GM18873 (cell line): ENCODE measurements at regions not wholly inside any gene's neighbourhood (a gene's known extent, or its start where the extent isn't known, plus 50 kb on each side); places are given as distances from the start of the nearest gene placed in this dataset.

Experiments
- ATAC-seq: cut with Tn5 transposase; IDR thresholded peaks from one replicate; pipeline ENCODE4 v1.9.1; 2021; ENCODE audit warnings: mild to moderate bottlenecking, moderate library complexity, moderate number of reproducible peaks; ENCODE audit not compliant: unreplicated experiment, low FRiP score

GRCh38 chr14:98704441-98704840, 567.6 kb downstream of the BCL11B start:
- no peak for ATAC-seq

- no peak for ATAC-seq
Measured at GRCh38 chr14:98705871-98706300, 566.1 kb downstream of the BCL11B start.

GRCh38 chr14:98707522-98707921, 564.5 kb downstream of the BCL11B start:
- ATAC-seq = no peak

GRCh38 chr14:98708555-98708954, 563.4 kb downstream of the BCL11B start:
- no peak for ATAC-seq

GRCh38 chr14:98711453-98711852, 560.5 kb downstream of the BCL11B start:
- no peak for ATAC-seq

GRCh38 chr14:98714626-98715425, 557.2 kb downstream of the BCL11B start:
- ATAC-seq = no peak

GRCh38 chr14:98716133-98716532, 555.9 kb downstream of the BCL11B start:
- ATAC-seq = no peak

GRCh38 chr14:98721061-98721460, 550.9 kb downstream of the BCL11B start:
- ATAC-seq = no peak

GRCh38 chr14:98724734-98725133, 547.3 kb downstream of the BCL11B start:
- no peak for ATAC-seq

- no peak for ATAC-seq
Measured at GRCh38 chr14:98725191-98725590, 546.8 kb downstream of the BCL11B start.

GRCh38 chr14:98725676-98726075, 546.3 kb downstream of the BCL11B start:
- ATAC-seq = no peak

GRCh38 chr14:98726585-98727405, 545.2 kb downstream of the BCL11B start:
- ATAC-seq = no peak

- ATAC-seq = no peak
Measured at GRCh38 chr14:98728024-98728423, 544.0 kb downstream of the BCL11B start.

GRCh38 chr14:98728836-98729235, 543.2 kb downstream of the BCL11B start:
- no peak for ATAC-seq

GRCh38 chr14:98731286-98731685, 540.7 kb downstream of the BCL11B start:
- no peak for ATAC-seq

- ATAC-seq = no peak
Measured at GRCh38 chr14:98731701-98732100, 540.3 kb downstream of the BCL11B start.

GRCh38 chr14:98733536-98733935, 538.5 kb downstream of the BCL11B start:
- no peak for ATAC-seq

GRCh38 chr14:98736701-98737338, 535.2 kb downstream of the BCL11B start:
- ATAC-seq = no peak

GRCh38 chr14:98741523-98741922, 530.5 kb downstream of the BCL11B start:
- ATAC-seq = no peak

- ATAC-seq = no peak
Measured at GRCh38 chr14:98742001-98742400, 530.0 kb downstream of the BCL11B start.

- no peak for ATAC-seq
Measured at GRCh38 chr14:98743536-98743935, 528.5 kb downstream of the BCL11B start.
